ENCODE measurements at regions not wholly inside any gene's neighbourhood (a gene's known extent, or its start where the extent isn't known, plus 50 kb on each side); places are given as distances from the start of the nearest gene placed in this dataset.

GRCh38 chr21:35437941-35438340, 388.8 kb upstream of the RUNX1 start:
- TF ChIP-seq ZFP3 (CRISPR knock-in tag; IDR thresholded peaks at IDR 0.05), result no peak
- TF ChIP-seq, protein P1, sequence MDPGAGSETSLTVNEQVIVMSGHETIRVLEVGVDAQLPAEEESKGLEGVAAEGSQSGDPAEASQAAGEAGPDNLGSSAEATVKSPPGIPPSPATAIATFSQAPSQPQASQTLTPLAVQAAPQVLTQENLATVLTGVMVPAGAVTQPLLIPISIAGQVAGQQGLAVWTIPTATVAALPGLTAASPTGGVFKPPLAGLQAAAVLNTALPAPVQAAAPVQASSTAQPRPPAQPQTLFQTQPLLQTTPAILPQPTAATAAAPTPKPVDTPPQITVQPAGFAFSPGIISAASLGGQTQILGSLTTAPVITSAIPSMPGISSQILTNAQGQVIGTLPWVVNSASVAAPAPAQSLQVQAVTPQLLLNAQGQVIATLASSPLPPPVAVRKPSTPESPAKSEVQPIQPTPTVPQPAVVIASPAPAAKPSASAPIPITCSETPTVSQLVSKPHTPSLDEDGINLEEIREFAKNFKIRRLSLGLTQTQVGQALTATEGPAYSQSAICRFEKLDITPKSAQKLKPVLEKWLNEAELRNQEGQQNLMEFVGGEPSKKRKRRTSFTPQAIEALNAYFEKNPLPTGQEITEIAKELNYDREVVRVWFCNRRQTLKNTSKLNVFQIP (CRISPR knock-in tag; IDR thresholded peaks at IDR 0.05; ENCODE audit: borderline replicate concordance, low read depth), result no peak
- no peak for TF ChIP-seq CREB5 (CRISPR knock-in tag; IDR thresholded peaks at IDR 0.05; ENCODE audit: low read depth)
- no peak for TF ChIP-seq ZC3H10 (CRISPR knock-in tag; IDR thresholded peaks at IDR 0.05)
- TF ChIP-seq TOX (CRISPR knock-in tag; IDR thresholded peaks at IDR 0.05; ENCODE audit: borderline replicate concordance), result no peak
- TF ChIP-seq ARNTL (CRISPR knock-in tag; IDR thresholded peaks at IDR 0.05; ENCODE audit: borderline replicate concordance, low read depth), result no peak

All from SK-N-SH treated with all-trans-retinoic acid at 6 μM for 48 hours (cell line).